HFFc6 (cell line): ENCODE measurements at regions not wholly inside any gene's neighbourhood (a gene's known extent, or its start where the extent isn't known, plus 50 kb on each side); places are given as distances from the start of the nearest gene placed in this dataset.

ENCODE experiments used
- DNase-seq: peaks from one replicate; pipeline ENCODE4 v3.0.0-alpha.2; 2018
- H3K27ac Mint-ChIP-seq: 2 replicates; pipeline ENCODE4 v1.8.0; 2020; ENCODE audit warnings: mild to moderate bottlenecking, mixed read lengths
- H3K27me3 Mint-ChIP-seq: 2 replicates; pipeline ENCODE4 v1.8.0; 2021; ENCODE audit warnings: mild to moderate bottlenecking, moderate library complexity, mixed read lengths; ENCODE audit not compliant: insufficient read depth
- H3K36me3 Mint-ChIP-seq: 2 replicates; pipeline ENCODE4 v1.8.0; 2021; ENCODE audit warnings: low read depth, mixed read lengths
- H3K4me1 Mint-ChIP-seq: 2 replicates; pipeline ENCODE4 v1.8.0; 2020; ENCODE audit warnings: low read depth, mixed read lengths
- H3K4me3 Mint-ChIP-seq: 2 replicates; pipeline ENCODE4 v1.8.0; 2020; ENCODE audit warnings: mild to moderate bottlenecking, moderate library complexity, mixed read lengths
- H3K9me3 Mint-ChIP-seq: 2 replicates; pipeline ENCODE4 v1.8.0; 2020; ENCODE audit warnings: mild to moderate bottlenecking, mixed read lengths
- TF ChIP-seq, protein P1 (sequence below): fragments of 200-600 bp; sonication (generic); IDR thresholded peaks from 2 replicates; pipeline ENCODE4 v1.5.0; 2021; ENCODE audit warnings: antibody characterized with exemption, mild to moderate bottlenecking

DNA sequence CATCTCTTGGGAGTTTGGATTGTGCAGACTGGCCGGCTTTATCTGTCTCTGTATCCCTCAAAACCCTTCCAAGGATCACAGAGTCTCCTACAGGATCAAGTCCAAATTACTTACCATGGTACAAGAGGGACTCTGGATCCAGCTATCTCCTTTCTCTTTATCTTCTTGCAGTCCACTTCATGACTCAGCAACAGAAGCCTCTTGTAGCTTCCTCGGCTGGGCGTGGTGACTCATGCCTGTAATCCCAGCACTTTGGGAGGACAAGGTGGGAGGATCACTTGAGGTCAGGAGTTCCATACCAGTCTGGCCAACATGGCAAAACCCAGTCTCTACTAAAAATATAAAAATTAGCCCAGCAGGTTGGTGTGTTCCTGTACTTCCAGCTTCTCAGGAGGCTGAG lies 189.7 kb downstream of the BCAT1 start:
- H3K36me3 Mint-ChIP-seq = no peaks in the 10 kb centered on the region

DNA sequence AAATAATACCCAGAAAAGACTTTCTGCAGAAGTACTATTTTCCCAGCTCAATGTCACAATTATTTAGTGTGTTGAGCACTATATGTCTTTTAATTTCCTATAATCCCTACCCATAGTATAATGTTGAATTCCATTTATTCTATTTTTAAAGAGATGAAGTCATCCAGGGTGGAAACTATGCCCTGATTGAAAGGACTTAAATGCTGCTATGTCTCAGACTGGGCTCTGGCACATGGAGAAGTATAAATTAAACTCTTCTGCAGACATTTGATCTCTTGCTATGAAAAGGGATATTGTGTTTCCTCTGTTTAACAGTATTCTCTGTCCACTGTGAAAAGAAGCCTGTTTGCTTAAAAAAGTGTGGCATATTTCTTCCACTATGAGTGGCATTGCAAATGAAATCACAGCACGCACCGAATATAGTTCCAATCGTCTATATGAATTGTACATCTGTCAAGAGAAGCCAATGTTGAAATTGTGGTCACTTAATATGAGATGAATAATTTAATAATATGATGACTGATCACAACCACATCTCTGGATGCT lies 192.3 kb downstream of the BCAT1 start:
- no peak overlapping the region for H3K27ac Mint-ChIP-seq
- H3K4me3 Mint-ChIP-seq = no peak overlapping the region
- peaks cover 24% of the 10 kb centered on the region for H3K4me1 Mint-ChIP-seq
- TF ChIP-seq, protein P1, sequence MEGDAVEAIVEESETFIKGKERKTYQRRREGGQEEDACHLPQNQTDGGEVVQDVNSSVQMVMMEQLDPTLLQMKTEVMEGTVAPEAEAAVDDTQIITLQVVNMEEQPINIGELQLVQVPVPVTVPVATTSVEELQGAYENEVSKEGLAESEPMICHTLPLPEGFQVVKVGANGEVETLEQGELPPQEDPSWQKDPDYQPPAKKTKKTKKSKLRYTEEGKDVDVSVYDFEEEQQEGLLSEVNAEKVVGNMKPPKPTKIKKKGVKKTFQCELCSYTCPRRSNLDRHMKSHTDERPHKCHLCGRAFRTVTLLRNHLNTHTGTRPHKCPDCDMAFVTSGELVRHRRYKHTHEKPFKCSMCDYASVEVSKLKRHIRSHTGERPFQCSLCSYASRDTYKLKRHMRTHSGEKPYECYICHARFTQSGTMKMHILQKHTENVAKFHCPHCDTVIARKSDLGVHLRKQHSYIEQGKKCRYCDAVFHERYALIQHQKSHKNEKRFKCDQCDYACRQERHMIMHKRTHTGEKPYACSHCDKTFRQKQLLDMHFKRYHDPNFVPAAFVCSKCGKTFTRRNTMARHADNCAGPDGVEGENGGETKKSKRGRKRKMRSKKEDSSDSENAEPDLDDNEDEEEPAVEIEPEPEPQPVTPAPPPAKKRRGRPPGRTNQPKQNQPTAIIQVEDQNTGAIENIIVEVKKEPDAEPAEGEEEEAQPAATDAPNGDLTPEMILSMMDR = no peak
- H3K36me3 Mint-ChIP-seq = no peaks in the 10 kb centered on the region
- H3K27me3 Mint-ChIP-seq = peaks cover 13% of the 10 kb centered on the region
- no peaks in the 10 kb centered on the region for H3K9me3 Mint-ChIP-seq
- DNase-seq = no peak

More for the DNA sequence above, 189.7 kb downstream of the BCAT1 start:
- no peak overlapping the region for H3K27ac Mint-ChIP-seq
- peaks cover 15% of the 10 kb centered on the region for H3K27me3 Mint-ChIP-seq
- H3K4me3 Mint-ChIP-seq = no peak overlapping the region
- H3K9me3 Mint-ChIP-seq = no peaks in the 10 kb centered on the region
- peaks cover 22% of the 10 kb centered on the region for H3K4me1 Mint-ChIP-seq
- TF ChIP-seq, protein P1 = no peak
- peak; percentile 3 for DNase-seq

DNA sequence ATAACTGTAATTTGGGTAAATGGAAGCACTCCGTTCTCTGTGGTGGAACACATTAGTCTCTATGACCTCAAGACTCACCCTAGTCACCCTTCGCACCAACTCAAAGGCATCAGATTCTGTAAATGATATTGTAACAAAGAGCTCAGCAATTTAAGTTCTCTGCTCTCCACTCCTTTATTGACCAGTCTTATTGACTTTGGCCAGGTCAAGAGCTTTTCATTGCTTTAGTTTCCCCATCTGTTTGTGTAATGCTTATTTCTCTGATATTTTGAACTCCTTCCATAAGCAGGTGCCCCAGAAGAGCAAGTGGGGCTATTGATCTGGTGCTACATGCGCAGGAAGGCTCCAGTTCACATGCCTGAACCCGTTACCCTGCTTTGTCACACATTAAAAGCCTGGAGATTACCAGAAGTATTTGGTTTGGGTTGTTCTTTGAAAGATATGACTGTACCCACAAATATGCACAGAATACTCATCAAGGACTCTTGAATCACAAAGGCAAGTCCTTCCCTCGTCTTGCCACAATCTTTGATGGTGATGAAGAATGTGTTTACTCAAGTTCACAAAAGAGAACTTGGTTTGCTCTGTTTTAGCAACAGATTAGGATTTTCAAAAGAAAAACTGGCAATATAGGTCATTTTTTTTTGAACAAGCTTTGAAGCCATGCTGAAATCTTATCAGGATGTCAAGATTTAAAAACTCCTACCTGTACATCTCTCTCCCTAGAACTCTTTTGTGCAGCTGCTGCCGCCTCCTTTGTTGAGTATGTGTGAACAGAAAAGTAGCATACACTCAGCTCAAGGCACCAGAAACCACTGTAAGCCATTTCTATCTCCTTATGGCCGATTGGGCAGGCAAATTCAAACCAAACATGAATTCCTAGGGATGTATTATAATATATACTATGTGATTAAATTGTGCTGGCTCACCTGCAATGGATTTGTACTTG lies 193.9 kb downstream of the BCAT1 start:
- Mint-ChIP-seq H3K4me1 (peaks cover 29% of the 10 kb centered on the region), H3K4me3 (no peak overlapping the region), H3K27me3 (peaks cover 14% of the 10 kb centered on the region), H3K9me3 (no peaks in the 10 kb centered on the region), H3K36me3 (no peaks in the 10 kb centered on the region), H3K27ac (no peak overlapping the region)
- TF ChIP-seq, protein P1 = no peak
- peak; percentile 76 for DNase-seq

DNA sequence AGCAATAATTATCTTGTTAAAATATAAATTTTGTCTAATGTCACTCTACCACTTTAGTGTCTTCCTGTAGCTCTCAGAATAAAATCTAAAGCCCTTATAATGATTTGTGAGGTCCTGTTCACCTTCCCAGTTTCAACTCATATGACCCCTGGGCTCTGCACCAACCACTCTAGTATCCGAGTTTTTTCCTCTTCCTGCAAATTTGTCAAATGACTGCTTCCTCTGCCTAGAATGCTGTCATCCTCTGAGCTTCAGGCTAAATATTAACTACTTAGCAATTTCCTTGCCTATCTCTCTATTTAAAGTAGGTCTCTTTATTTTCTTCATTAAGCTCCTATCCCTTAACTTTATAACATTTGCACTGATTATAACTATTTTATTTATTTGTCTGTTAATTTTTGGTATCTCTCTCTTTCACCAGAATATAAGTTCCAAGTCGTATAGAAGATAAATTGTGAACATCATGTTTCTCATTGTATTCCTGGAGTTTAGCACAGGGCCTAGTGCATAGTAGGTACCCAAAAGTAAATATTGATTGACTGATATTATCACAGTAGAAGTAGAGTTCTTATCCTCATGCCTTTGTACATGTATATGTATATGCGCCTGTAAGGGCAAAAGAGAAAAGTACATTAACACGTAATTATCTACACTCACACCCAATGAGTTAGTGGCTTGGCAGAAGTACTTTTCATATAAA lies 196.0 kb downstream of the BCAT1 start:
- no peak overlapping the region for H3K4me3 Mint-ChIP-seq
- H3K4me1 Mint-ChIP-seq = peaks cover 21% of the 10 kb centered on the region
- peaks cover 16% of the 10 kb centered on the region for H3K27me3 Mint-ChIP-seq
- no peaks in the 10 kb centered on the region for H3K36me3 Mint-ChIP-seq
- no peak for DNase-seq
- H3K9me3 Mint-ChIP-seq = no peaks in the 10 kb centered on the region
- TF ChIP-seq, protein P1 = no peak
- H3K27ac Mint-ChIP-seq = no peak overlapping the region

DNA sequence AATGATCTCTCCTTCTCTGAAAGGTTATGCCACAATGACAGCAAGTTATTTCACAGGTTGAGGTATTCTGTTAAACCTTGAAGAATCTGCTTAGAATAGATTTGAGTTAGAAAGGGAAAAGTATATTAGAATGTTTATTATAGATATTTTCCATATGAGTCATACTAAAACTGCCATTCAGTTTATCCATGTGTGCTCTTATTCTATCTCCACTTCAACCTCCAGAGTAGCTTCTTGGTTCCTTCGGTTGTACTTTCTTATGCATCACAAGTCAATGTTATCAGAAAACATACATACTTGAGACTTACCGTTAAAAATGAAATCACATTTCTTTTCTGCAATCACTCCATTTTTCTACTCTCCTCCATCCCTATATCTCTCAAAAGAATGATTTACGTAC lies 197.7 kb downstream of the BCAT1 start:
- DNase-seq = no peak
- Mint-ChIP-seq H3K36me3 (no peaks in the 10 kb centered on the region), H3K27ac (no peak overlapping the region), H3K4me3 (no peak overlapping the region), H3K9me3 (no peaks in the 10 kb centered on the region), H3K4me1 (peaks cover 21% of the 10 kb centered on the region), H3K27me3 (peaks cover 18% of the 10 kb centered on the region)
- TF ChIP-seq, protein P1 = no peak
